ENCODE measurements at regions not wholly inside any gene's neighbourhood (a gene's known extent, or its start where the extent isn't known, plus 50 kb on each side); places are given as distances from the start of the nearest gene placed in this dataset.

- TF ChIP-seq SIN3A (IDR thresholded peaks at IDR 0.05; ENCODE audit: borderline replicate concordance, insufficient read depth, low read length) (no peak), TAF1 (IDR thresholded peaks at IDR 0.05; ENCODE audit: borderline replicate concordance, insufficient read depth, low read length) (no peak), REST (IDR thresholded peaks at IDR 0.05; ENCODE audit: insufficient read depth in 1 of 2, low read depth in 2 of 2, low read length in 2 of 2) (no peak), POLR2AphosphoS5 (IDR thresholded peaks at IDR 0.05; ENCODE audit: low read depth, low read length) (no peak), FOXP2 (optimal IDR thresholded peaks at IDR 0.05; ENCODE audit: borderline replicate concordance, extremely low read depth, extremely low read length, insufficient read depth) (no peak)
These were observed 282.9 kb upstream of the MVB12B start for GRCh38 chr9:126043681-126044080.

GRCh38 chr9:126049088-126049487, 277.5 kb upstream of the MVB12B start:
- TF ChIP-seq POLR2AphosphoS5 (IDR thresholded peaks at IDR 0.05; ENCODE audit: low read depth, low read length) (no peak), TAF1 (IDR thresholded peaks at IDR 0.05; ENCODE audit: borderline replicate concordance, insufficient read depth, low read length) (no peak), FOXP2 (optimal IDR thresholded peaks at IDR 0.05; ENCODE audit: borderline replicate concordance, extremely low read depth, extremely low read length, insufficient read depth) (no peak), SIN3A (IDR thresholded peaks at IDR 0.05; ENCODE audit: borderline replicate concordance, insufficient read depth, low read length) (no peak), REST (IDR thresholded peaks at IDR 0.05; ENCODE audit: insufficient read depth in 1 of 2, low read depth in 2 of 2, low read length in 2 of 2) (no peak)

GRCh38 chr9:126049896-126050604, 276.6 kb upstream of the MVB12B start:
- TF ChIP-seq REST (IDR thresholded peaks at IDR 0.05; ENCODE audit: insufficient read depth in 1 of 2, low read depth in 2 of 2, low read length in 2 of 2), result no peak
- TF ChIP-seq SIN3A (IDR thresholded peaks at IDR 0.05; ENCODE audit: borderline replicate concordance, insufficient read depth, low read length), result no peak
- TF ChIP-seq POLR2AphosphoS5 (IDR thresholded peaks at IDR 0.05; ENCODE audit: low read depth, low read length), result no peak
- TF ChIP-seq TAF1 (IDR thresholded peaks at IDR 0.05; ENCODE audit: borderline replicate concordance, insufficient read depth, low read length), result no peak
- TF ChIP-seq FOXP2 (optimal IDR thresholded peaks at IDR 0.05; ENCODE audit: borderline replicate concordance, extremely low read depth, extremely low read length, insufficient read depth), result no peak

DNA sequence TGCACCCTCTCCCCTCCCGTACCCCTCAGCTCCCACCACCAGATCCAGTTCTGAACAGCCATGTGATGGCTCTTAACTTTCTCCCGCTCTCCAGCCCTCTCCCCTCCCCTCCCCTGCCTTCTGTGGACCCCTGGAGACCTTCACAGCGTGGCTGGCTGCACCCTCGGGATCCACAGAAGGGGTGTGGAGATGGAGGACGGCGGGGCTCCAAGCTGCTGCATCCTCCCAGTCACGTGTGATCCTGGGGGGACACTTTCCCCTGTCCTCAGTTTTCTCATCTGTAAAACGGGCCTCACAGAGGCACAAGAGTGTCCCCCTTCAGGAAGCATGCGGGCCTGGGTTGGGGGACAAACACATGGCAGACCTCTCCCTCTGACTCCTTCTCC, 276.0 kb upstream of the MVB12B start:
- TF ChIP-seq SIN3A (IDR thresholded peaks at IDR 0.05; ENCODE audit: borderline replicate concordance, insufficient read depth, low read length), result no peak
- no peak for TF ChIP-seq TAF1 (IDR thresholded peaks at IDR 0.05; ENCODE audit: borderline replicate concordance, insufficient read depth, low read length)
- TF ChIP-seq REST (IDR thresholded peaks at IDR 0.05; ENCODE audit: insufficient read depth in 1 of 2, low read depth in 2 of 2, low read length in 2 of 2), result no peak
- no peak for TF ChIP-seq FOXP2 (optimal IDR thresholded peaks at IDR 0.05; ENCODE audit: borderline replicate concordance, extremely low read depth, extremely low read length, insufficient read depth)
- no peak for TF ChIP-seq POLR2AphosphoS5 (IDR thresholded peaks at IDR 0.05; ENCODE audit: low read depth, low read length)

All from PFSK-1 (cell line).